ENCODE measurements at regions not wholly inside any gene's neighbourhood (a gene's known extent, or its start where the extent isn't known, plus 50 kb on each side); places are given as distances from the start of the nearest gene placed in this dataset.

DNA sequence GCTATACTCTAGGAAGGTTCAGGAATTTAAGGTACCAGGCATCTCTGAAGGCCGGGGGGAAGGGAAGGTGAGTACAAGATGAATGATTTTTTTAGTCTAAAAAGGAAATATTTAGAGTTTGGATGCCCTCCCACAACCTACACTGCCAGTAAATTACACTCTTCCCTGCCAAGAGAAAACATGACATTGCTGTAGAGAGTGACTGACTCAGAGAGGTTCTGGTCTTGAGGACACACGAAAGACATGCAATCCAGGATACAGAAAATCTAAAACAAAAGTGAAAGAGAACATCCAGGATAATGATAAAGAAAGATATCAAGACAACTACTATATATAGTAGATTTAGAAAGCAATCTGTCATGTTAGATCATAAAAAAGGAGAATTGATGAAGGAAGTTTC, 200.5 kb downstream of the TYW3 start (continued):
- TF ChIP-seq, protein P1, sequence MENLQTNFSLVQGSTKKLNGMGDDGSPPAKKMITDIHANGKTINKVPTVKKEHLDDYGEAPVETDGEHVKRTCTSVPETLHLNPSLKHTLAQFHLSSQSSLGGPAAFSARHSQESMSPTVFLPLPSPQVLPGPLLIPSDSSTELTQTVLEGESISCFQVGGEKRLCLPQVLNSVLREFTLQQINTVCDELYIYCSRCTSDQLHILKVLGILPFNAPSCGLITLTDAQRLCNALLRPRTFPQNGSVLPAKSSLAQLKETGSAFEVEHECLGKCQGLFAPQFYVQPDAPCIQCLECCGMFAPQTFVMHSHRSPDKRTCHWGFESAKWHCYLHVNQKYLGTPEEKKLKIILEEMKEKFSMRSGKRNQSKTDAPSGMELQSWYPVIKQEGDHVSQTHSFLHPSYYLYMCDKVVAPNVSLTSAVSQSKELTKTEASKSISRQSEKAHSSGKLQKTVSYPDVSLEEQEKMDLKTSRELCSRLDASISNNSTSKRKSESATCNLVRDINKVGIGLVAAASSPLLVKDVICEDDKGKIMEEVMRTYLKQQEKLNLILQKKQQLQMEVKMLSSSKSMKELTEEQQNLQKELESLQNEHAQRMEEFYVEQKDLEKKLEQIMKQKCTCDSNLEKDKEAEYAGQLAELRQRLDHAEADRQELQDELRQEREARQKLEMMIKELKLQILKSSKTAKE (IDR thresholded peaks at IDR 0.05; ENCODE audit: low read depth, poor library complexity, severe bottlenecking): no peak
- TF ChIP-seq SUZ12 (IDR thresholded peaks at IDR 0.05; ENCODE audit: unreplicated experiment) (no peak), NFXL1 (IDR thresholded peaks at IDR 0.05; ENCODE audit: borderline replicate concordance) (no peak), CHD1 (IDR thresholded peaks at IDR 0.05; ENCODE audit: low read depth, low read length) (no peak), NFIC (IDR thresholded peaks at IDR 0.05; ENCODE audit: low read depth, low read length) (no peak), BRCA1 (IDR thresholded peaks at IDR 0.05; ENCODE audit: low read depth, low read length) (no peak), KLF5 (IDR thresholded peaks at IDR 0.05; ENCODE audit: partially characterized antibody) (no peak), NRF1 (conservative IDR thresholded peaks at IDR 0.05; ENCODE audit: low read depth, low read length) (no peak), EGR1 (IDR thresholded peaks at IDR 0.05; ENCODE audit: borderline replicate concordance in 1 of 2, low read depth in 2 of 2, low read length in 2 of 2) (no peak), SMAD1 (IDR thresholded peaks at IDR 0.05; ENCODE audit: low read depth, partially characterized antibody) (no peak), SMAD5 (IDR thresholded peaks at IDR 0.05; ENCODE audit: low read depth) (no peak), ZNF217 (IDR thresholded peaks at IDR 0.05) (no peak)
- TF ChIP-seq, protein P2, sequence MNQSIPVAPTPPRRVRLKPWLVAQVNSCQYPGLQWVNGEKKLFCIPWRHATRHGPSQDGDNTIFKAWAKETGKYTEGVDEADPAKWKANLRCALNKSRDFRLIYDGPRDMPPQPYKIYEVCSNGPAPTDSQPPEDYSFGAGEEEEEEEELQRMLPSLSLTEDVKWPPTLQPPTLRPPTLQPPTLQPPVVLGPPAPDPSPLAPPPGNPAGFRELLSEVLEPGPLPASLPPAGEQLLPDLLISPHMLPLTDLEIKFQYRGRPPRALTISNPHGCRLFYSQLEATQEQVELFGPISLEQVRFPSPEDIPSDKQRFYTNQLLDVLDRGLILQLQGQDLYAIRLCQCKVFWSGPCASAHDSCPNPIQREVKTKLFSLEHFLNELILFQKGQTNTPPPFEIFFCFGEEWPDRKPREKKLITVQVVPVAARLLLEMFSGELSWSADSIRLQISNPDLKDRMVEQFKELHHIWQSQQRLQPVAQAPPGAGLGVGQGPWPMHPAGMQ (IDR thresholded peaks at IDR 0.05; ENCODE audit: borderline replicate concordance): no peak

All from GM12878 (cell line).